HUES6 (cell line): ENCODE measurements at regions not wholly inside any gene's neighbourhood (a gene's known extent, or its start where the extent isn't known, plus 50 kb on each side); places are given as distances from the start of the nearest gene placed in this dataset.

Experiments used
- H3K27ac ChIP-seq: 2 replicates; pipeline ENCODE4 v1.7.0; 2013; ENCODE audit warnings: low read depth, mild to moderate bottlenecking, low read length, inconsistent platforms
- H3K27me3 ChIP-seq: 2 replicates; pipeline ENCODE4 v1.6.1; 2013; ENCODE audit warnings: low read length; ENCODE audit not compliant: control insufficient read depth, insufficient read depth
- H3K36me3 ChIP-seq: 2 replicates; pipeline ENCODE4 v1.6.1; 2013; ENCODE audit warnings: low read length; ENCODE audit not compliant: control insufficient read depth, insufficient read depth
- H3K4me1 ChIP-seq: 2 replicates; pipeline ENCODE4 v1.6.1; 2013; ENCODE audit warnings: low read length; ENCODE audit not compliant: control insufficient read depth, insufficient read depth
- H3K4me3 ChIP-seq: 2 replicates; pipeline ENCODE4 v1.5.1; 2013; ENCODE audit warnings: low read depth, low read length
- H3K9ac ChIP-seq: one replicate; pipeline ENCODE4 v1.6.1; 2013; ENCODE audit warnings: mild to moderate bottlenecking, low read length
- H3K9me3 ChIP-seq: 2 replicates; pipeline ENCODE4 v1.6.1; 2013; ENCODE audit warnings: low read depth, low read length; ENCODE audit not compliant: control insufficient read depth, insufficient read depth

GRCh38 chr11:128179512-128179911, 407.8 kb downstream of the ETS1 start:
- 0 out of 2 replicates have a peak, but pooled peaks cover under 1% of the 10 kb centered on the region for H3K9me3 ChIP-seq
- H3K36me3 ChIP-seq: no peaks in the 10 kb centered on the region
- H3K27me3 ChIP-seq: no peaks in the 10 kb centered on the region
- H3K27ac ChIP-seq: no peak overlapping the region
- peaks cover 10% of the 10 kb centered on the region for H3K4me1 ChIP-seq
- no peak overlapping the region for H3K9ac ChIP-seq
- H3K4me3 ChIP-seq: no peak overlapping the region

- H3K4me1 ChIP-seq: peaks cover 14% of the 10 kb centered on the region
- H3K36me3 ChIP-seq: no peaks in the 10 kb centered on the region
- no peak overlapping the region for H3K9ac ChIP-seq
- no peaks in the 10 kb centered on the region for H3K27me3 ChIP-seq
- no peak overlapping the region for H3K27ac ChIP-seq
- H3K4me3 ChIP-seq: no peak overlapping the region
- H3K9me3 ChIP-seq: no peaks in the 10 kb centered on the region
Measured at GRCh38 chr11:128179039-128179438, 408.3 kb downstream of the ETS1 start.

- Histone ChIP-seq H3K4me3 (no peak overlapping the region), H3K36me3 (no peaks in the 10 kb centered on the region), H3K27me3 (no peaks in the 10 kb centered on the region), H3K9me3 (no peaks in the 10 kb centered on the region), H3K9ac (no peak overlapping the region), H3K4me1 (peaks cover 10% of the 10 kb centered on the region), H3K27ac (no peak overlapping the region)
Measured at GRCh38 chr11:128174465-128175291, 412.7 kb downstream of the ETS1 start.

- no peak overlapping the region for H3K9ac ChIP-seq
- peaks cover 10% of the 10 kb centered on the region for H3K4me1 ChIP-seq
- no peaks in the 10 kb centered on the region for H3K36me3 ChIP-seq
- no peak overlapping the region for H3K27ac ChIP-seq
- no peaks in the 10 kb centered on the region for H3K9me3 ChIP-seq
- no peak overlapping the region for H3K4me3 ChIP-seq
- no peaks in the 10 kb centered on the region for H3K27me3 ChIP-seq
Measured at GRCh38 chr11:128172046-128172878, 415.1 kb downstream of the ETS1 start.

GRCh38 chr11:128171506-128171905, 415.9 kb downstream of the ETS1 start:
- no peaks in the 10 kb centered on the region for H3K36me3 ChIP-seq
- no peaks in the 10 kb centered on the region for H3K9me3 ChIP-seq
- H3K4me1 ChIP-seq: peaks cover 10% of the 10 kb centered on the region
- no peaks in the 10 kb centered on the region for H3K27me3 ChIP-seq
- no peak overlapping the region for H3K9ac ChIP-seq
- H3K27ac ChIP-seq: no peak overlapping the region
- no peak overlapping the region for H3K4me3 ChIP-seq

GRCh38 chr11:128165572-128165971, 421.8 kb downstream of the ETS1 start:
- Histone ChIP-seq H3K27ac (no peak overlapping the region), H3K4me1 (no peaks in the 10 kb centered on the region), H3K4me3 (no peak overlapping the region), H3K36me3 (no peaks in the 10 kb centered on the region), H3K9me3 (no peaks in the 10 kb centered on the region), H3K9ac (no peak overlapping the region), H3K27me3 (no peaks in the 10 kb centered on the region)

- H3K36me3 ChIP-seq: no peaks in the 10 kb centered on the region
- no peak overlapping the region for H3K9ac ChIP-seq
- H3K4me3 ChIP-seq: no peak overlapping the region
- H3K4me1 ChIP-seq: no peaks in the 10 kb centered on the region
- H3K9me3 ChIP-seq: no peaks in the 10 kb centered on the region
- no peaks in the 10 kb centered on the region for H3K27me3 ChIP-seq
- no peak overlapping the region for H3K27ac ChIP-seq
Measured at GRCh38 chr11:128164080-128164741, 423.1 kb downstream of the ETS1 start.

GRCh38 chr11:128161994-128162393, 425.4 kb downstream of the ETS1 start:
- no peak overlapping the region for H3K27ac ChIP-seq
- H3K36me3 ChIP-seq: no peaks in the 10 kb centered on the region
- no peak overlapping the region for H3K4me3 ChIP-seq
- H3K27me3 ChIP-seq: no peaks in the 10 kb centered on the region
- H3K9me3 ChIP-seq: no peaks in the 10 kb centered on the region
- no peaks in the 10 kb centered on the region for H3K4me1 ChIP-seq
- H3K9ac ChIP-seq: no peak overlapping the region

GRCh38 chr11:128161436-128161835, 425.9 kb downstream of the ETS1 start:
- no peaks in the 10 kb centered on the region for H3K4me1 ChIP-seq
- H3K27me3 ChIP-seq: no peaks in the 10 kb centered on the region

GRCh38 chr11:128158860-128159259, 428.5 kb downstream of the ETS1 start:
- Histone ChIP-seq H3K4me3 (no peak overlapping the region), H3K27me3 (no peaks in the 10 kb centered on the region), H3K9ac (no peak overlapping the region), H3K9me3 (no peaks in the 10 kb centered on the region), H3K36me3 (no peaks in the 10 kb centered on the region), H3K27ac (no peak overlapping the region), H3K4me1 (no peaks in the 10 kb centered on the region; the same call in 1 of the 2 replicates)

More at GRCh38 chr11:128161436-128161835, 425.9 kb downstream of the ETS1 start:
- Histone ChIP-seq H3K27ac (no peak overlapping the region), H3K9ac (no peak overlapping the region), H3K9me3 (no peaks in the 10 kb centered on the region), H3K4me3 (no peak overlapping the region), H3K36me3 (no peaks in the 10 kb centered on the region)
